Erythroblast (primary cell): ENCODE measurements at regions not wholly inside any gene's neighbourhood (a gene's known extent, or its start where the extent isn't known, plus 50 kb on each side); places are given as distances from the start of the nearest gene placed in this dataset.

Experiments
- GATA1 ChIP-seq: IDR thresholded peaks from 2 replicates; pipeline ENCODE4 v1.6.1; 2011; ENCODE audit warnings: low read depth, mild to moderate bottlenecking, control low read depth, low read length, moderate library complexity
- POLR2A ChIP-seq: IDR thresholded peaks from 2 replicates; pipeline ENCODE4 v1.6.1; 2011; ENCODE audit warnings: mild to moderate bottlenecking, low read length

- TF ChIP-seq GATA1 (no peak), POLR2A (no peak)
Observed at GRCh38 chr6:153312634-153313033, 181.6 kb upstream of the RGS17 start.
